Duodenal mucosa (tissue), 2 donors: ENCODE measurements at regions not wholly inside any gene's neighbourhood (a gene's known extent, or its start where the extent isn't known, plus 50 kb on each side); places are given as distances from the start of the nearest gene placed in this dataset.

Experiments used
- H3K27ac ChIP-seq: one replicate; pipeline ENCODE4 v1.7.0; 2013; ENCODE audit warnings: low read depth, low read length
- H3K27me3 ChIP-seq, 2 donors: one replicate each; pipeline ENCODE4 v1.7.0; 2013; ENCODE audit warnings: low read length in 2 of 2, control low read depth in 1 of 2; ENCODE audit not compliant: insufficient read depth in 2 of 2, control insufficient read depth in 1 of 2
- H3K36me3 ChIP-seq, 2 donors: one replicate each; pipeline ENCODE4 v1.7.0; 2013; ENCODE audit warnings: low read length in 2 of 2, control low read depth in 1 of 2; ENCODE audit not compliant: insufficient read depth in 2 of 2, control insufficient read depth in 1 of 2
- H3K4me1 ChIP-seq, 2 donors: one replicate each; pipeline ENCODE4 v1.7.0; 2013; ENCODE audit warnings: low read length in 2 of 2, control low read depth in 1 of 2; ENCODE audit not compliant: insufficient read depth in 2 of 2, control insufficient read depth in 1 of 2
- H3K4me3 ChIP-seq, 2 donors: one replicate each; pipeline ENCODE4 v1.7.0; 2013; ENCODE audit warnings: low read length in 2 of 2, low read depth in 1 of 2
- H3K9ac ChIP-seq, 2 donors: one replicate each; pipeline ENCODE4 v1.7.0; 2013; ENCODE audit warnings: low read length in 2 of 2, low read depth in 1 of 2
- H3K9me3 ChIP-seq, 2 donors: one replicate each; pipeline ENCODE4 v1.7.0; 2013; ENCODE audit warnings: low read length in 2 of 2, control low read depth in 1 of 2; ENCODE audit not compliant: control insufficient read depth in 1 of 2

- H3K9me3 ChIP-seq: no peaks in the 10 kb centered on the region
- no peak overlapping the region for H3K4me3 ChIP-seq
- H3K27ac ChIP-seq: no peak overlapping the region
- no peak overlapping the region for H3K9ac ChIP-seq
- no peaks in the 10 kb centered on the region for H3K4me1 ChIP-seq
- H3K36me3 ChIP-seq: no peaks in the 10 kb centered on the region
- H3K27me3 ChIP-seq: no peaks in the 10 kb centered on the region
Observed at GRCh38 chr12:38998887-38999482, 93.6 kb upstream of the CPNE8 start.

DNA sequence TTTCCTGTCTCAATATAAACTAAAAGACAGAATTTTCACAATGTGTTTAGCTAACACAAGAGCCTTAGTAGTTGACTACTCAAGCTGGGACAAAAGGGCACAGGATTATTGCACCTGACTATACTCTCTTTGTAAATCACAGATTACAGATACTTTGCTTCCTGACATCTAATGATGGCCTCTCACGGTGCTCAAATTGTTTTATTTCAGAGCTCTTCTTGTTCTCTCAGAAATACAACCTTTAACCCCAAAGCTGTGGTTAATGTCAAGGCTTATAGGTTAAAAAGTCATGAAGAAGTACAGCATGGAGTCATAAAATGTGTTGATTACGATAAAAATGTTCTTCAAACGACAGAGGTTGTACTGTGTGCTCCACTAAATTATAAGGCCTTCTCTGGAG, 89.9 kb upstream of the CPNE8 start:
- H3K36me3 ChIP-seq: no peaks in the 10 kb centered on the region

DNA sequence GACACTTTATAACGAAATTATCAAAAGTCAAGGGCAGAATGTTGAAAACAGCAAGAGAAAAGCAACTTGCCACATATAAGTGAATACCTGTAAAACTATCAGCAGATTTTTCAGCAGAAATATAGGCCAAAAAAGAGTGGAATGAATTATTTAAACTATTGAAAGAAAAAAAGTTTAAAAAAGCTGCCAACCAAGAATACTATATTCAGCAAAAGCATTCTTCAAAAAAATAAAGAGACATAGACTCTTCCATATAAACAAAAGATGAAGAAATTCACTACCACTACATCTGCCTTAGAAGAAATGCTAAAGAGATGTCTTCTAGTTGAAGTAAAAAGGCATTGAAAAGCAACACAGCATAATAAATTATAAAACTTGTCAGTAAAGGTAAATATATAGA, 80.6 kb upstream of the CPNE8 start:
- H3K36me3 ChIP-seq: no peaks in the 10 kb centered on the region
- no peaks in the 10 kb centered on the region for H3K4me1 ChIP-seq
- no peak overlapping the region for H3K9ac ChIP-seq
- H3K9me3 ChIP-seq: peaks cover 8 to 9% of the 10 kb centered on the region in 2 donors
- no peak overlapping the region for H3K27ac ChIP-seq
- H3K27me3 ChIP-seq: no peaks in the 10 kb centered on the region
- no peak overlapping the region for H3K4me3 ChIP-seq

More for the DNA sequence above, 89.9 kb upstream of the CPNE8 start:
- no peak overlapping the region for H3K9ac ChIP-seq
- no peaks in the 10 kb centered on the region for H3K4me1 ChIP-seq
- no peaks in the 10 kb centered on the region for H3K27me3 ChIP-seq
- no peak overlapping the region for H3K4me3 ChIP-seq
- no peaks in the 10 kb centered on the region for H3K9me3 ChIP-seq
- no peak overlapping the region for H3K27ac ChIP-seq

- H3K9ac ChIP-seq: no peak overlapping the region
- no peaks in the 10 kb centered on the region for H3K27me3 ChIP-seq
- no peak overlapping the region for H3K27ac ChIP-seq
- H3K36me3 ChIP-seq: no peaks in the 10 kb centered on the region
- H3K4me1 ChIP-seq: no peaks in the 10 kb centered on the region
- no peak overlapping the region for H3K4me3 ChIP-seq
- H3K9me3 ChIP-seq: peaks cover 8 to 9% of the 10 kb centered on the region in 2 donors
Observed at GRCh38 chr12:38984388-38984787, 79.0 kb upstream of the CPNE8 start.

DNA sequence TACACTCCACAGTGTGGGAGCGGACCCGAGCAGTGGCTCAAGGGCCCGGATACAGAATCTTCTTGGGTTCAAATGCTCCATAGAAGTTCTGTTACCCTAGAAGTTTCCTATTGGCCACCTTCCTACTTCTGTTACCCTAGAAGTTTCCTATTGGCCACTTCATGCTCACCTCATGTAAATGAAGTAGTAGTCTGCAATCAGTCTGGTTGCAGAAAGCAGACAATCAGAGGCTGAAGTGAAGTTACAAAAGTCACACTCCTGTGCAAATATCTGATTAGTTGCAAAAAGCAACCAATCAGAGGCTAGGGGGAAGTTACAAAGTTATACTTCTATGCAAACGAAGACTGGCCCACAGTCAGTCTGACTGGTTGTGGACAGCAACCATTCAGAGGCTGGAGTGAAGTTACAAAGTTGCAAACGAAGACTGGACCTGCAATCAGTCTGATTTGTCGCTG, 77.8 kb upstream of the CPNE8 start:
- H3K9me3 ChIP-seq: peaks cover 8 to 9% of the 10 kb centered on the region in 2 donors
- no peaks in the 10 kb centered on the region for H3K36me3 ChIP-seq
- H3K9ac ChIP-seq: no peak overlapping the region
- no peak overlapping the region for H3K27ac ChIP-seq
- H3K4me1 ChIP-seq: no peaks in the 10 kb centered on the region
- H3K27me3 ChIP-seq: no peaks in the 10 kb centered on the region
- no peak overlapping the region for H3K4me3 ChIP-seq

GRCh38 chr12:38977132-38977531, 71.7 kb upstream of the CPNE8 start:
- no peak overlapping the region for H3K27ac ChIP-seq
- H3K9ac ChIP-seq: no peak overlapping the region
- H3K4me1 ChIP-seq: no peaks in the 10 kb centered on the region
- no peak overlapping the region for H3K4me3 ChIP-seq
- no peaks in the 10 kb centered on the region for H3K36me3 ChIP-seq
- peaks cover 0 to 6% of the 10 kb centered on the region in 2 donors for H3K9me3 ChIP-seq
- H3K27me3 ChIP-seq: no peaks in the 10 kb centered on the region

GRCh38 chr12:38969706-38970105, 64.3 kb upstream of the CPNE8 start:
- no peaks in the 10 kb centered on the region for H3K36me3 ChIP-seq
- no peaks in the 10 kb centered on the region for H3K27me3 ChIP-seq
- H3K9me3 ChIP-seq: peaks cover 3 to 10% of the 10 kb centered on the region in 2 donors
- H3K27ac ChIP-seq: no peak overlapping the region
- no peak overlapping the region for H3K4me3 ChIP-seq
- H3K4me1 ChIP-seq: no peaks in the 10 kb centered on the region
- no peak overlapping the region for H3K9ac ChIP-seq

DNA sequence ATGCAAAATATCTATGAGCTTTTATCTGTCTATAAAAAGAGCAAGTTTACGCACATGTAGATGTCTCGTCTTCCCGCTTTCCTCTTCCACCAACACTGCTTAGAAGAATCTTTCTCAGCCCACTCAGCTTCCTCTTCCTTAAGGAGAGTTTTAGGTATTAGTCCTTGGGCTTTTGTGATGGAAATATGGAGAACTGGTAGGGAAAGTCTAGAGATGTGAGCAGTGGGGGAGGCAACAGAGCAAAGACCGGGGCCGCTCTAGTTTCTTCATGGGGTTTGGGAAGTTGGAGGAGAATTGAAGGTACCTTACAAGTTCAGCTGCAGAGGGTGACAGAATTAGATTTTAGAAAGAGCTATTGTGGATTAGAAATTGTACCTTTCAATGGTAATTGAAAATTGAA, 56.3 kb upstream of the CPNE8 start:
- Histone ChIP-seq H3K27ac (no peak overlapping the region), H3K36me3 (no peaks in the 10 kb centered on the region), H3K9ac (no peak overlapping the region), H3K27me3 (no peaks in the 10 kb centered on the region), H3K4me3 (no peak overlapping the region), H3K9me3 (peaks cover 0 to under 1% of the 10 kb centered on the region in 2 donors), H3K4me1 (no peaks in the 10 kb centered on the region)

GRCh38 chr12:38961012-38961411, 55.6 kb upstream of the CPNE8 start:
- Histone ChIP-seq H3K9me3 (peaks cover 0 to 7% of the 10 kb centered on the region in 2 donors), H3K27ac (no peak overlapping the region), H3K27me3 (no peaks in the 10 kb centered on the region), H3K4me3 (no peak overlapping the region), H3K9ac (no peak overlapping the region), H3K36me3 (no peaks in the 10 kb centered on the region), H3K4me1 (no peaks in the 10 kb centered on the region)

DNA sequence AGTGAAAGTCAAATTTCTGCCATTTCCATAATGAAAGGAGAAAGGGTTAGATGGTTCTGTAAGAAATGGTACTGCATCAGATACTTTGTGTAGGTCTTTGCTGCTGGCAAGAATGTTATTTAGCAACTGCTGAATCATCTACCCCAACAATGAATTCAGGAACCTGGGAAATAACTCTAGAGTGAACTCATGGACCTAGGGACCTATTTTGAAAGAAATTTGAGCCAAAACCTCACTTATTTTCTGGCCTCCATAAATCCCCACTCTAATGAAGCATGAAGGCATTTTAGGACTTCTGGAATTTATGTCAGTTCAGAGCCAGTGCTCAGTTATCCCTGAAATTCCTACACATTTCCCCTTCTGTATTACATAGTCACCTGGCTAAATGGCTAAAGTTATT, 50.9 kb upstream of the CPNE8 start:
- Histone ChIP-seq H3K4me3 (no peak overlapping the region), H3K36me3 (no peaks in the 10 kb centered on the region), H3K27me3 (no peaks in the 10 kb centered on the region), H3K27ac (no peak overlapping the region), H3K4me1 (no peaks in the 10 kb centered on the region), H3K9ac (no peak overlapping the region), H3K9me3 (peaks cover 0 to 7% of the 10 kb centered on the region in 2 donors)
